H1 (cell line): ENCODE measurements at regions not wholly inside any gene's neighbourhood (a gene's known extent, or its start where the extent isn't known, plus 50 kb on each side); places are given as distances from the start of the nearest gene placed in this dataset.

Experiments used
- CTCF ChIA-PET: fragments of 300-600 bp; sonication (Branson Sonifier 250); formaldehyde crosslinking; loops from one replicate; lab custom pipeline; 2021; ENCODE audit not compliant: partially characterized antibody; lab: Charles Lee
- POLR2A ChIA-PET: fragments of 300-600 bp; sonication (Branson Sonifier 250); formaldehyde crosslinking; loops from one replicate; lab custom pipeline; 2021; ENCODE audit warnings: inconsistent platforms; ENCODE audit not compliant: partially characterized antibody; lab: Charles Lee
- DNase-seq, 2 experiments: peaks; one replicate each; pipeline versions ENCODE4 v3.0.0 to v3.0.0-alpha.2; 2010 to 2022; ENCODE audit warnings: low spot score in 2 of 2, low read depth in 1 of 2, mixed read lengths in 1 of 2
- FAIRE-seq: peaks from 2 replicates; lab custom pipeline; 2011; peaks lifted over from hg19 to GRCh38; lab: Jason Lieb, UNC
- H2AFZ ChIP-seq: 2 replicates; pipeline ENCODE4 v1.8.1; 2012; ENCODE audit warnings: low read length, inconsistent platforms
- H2AK5ac ChIP-seq: 2 replicates; pipeline ENCODE4 v1.6.1; 2013; ENCODE audit warnings: low read depth, low read length
- H2BK120ac ChIP-seq: replicated peaks from 2 replicates; pipeline ENCODE3; 2013; ENCODE audit warnings: low read depth, low read length, inconsistent platforms
- H2BK12ac ChIP-seq: 2 replicates; pipeline ENCODE4 v1.6.1; 2013; ENCODE audit warnings: low read depth, low read length
- H2BK15ac ChIP-seq: 2 replicates; pipeline ENCODE4 v1.6.1; 2013; ENCODE audit warnings: low read length
- H2BK20ac ChIP-seq: 2 replicates; pipeline ENCODE4 v1.6.1; 2013; ENCODE audit warnings: low read length
- H2BK5ac ChIP-seq: 2 replicates; pipeline ENCODE4 v1.6.1; 2013; ENCODE audit warnings: low read depth, low read length
- H3K14ac ChIP-seq: 2 replicates; pipeline ENCODE4 v1.6.1; 2013; ENCODE audit warnings: inconsistent platforms; ENCODE audit not compliant: insufficient read length
- H3K18ac ChIP-seq: 2 replicates; pipeline ENCODE4 v1.6.1; 2013; ENCODE audit warnings: low read length; ENCODE audit errors: extremely low read depth
- H3K23ac ChIP-seq: 2 replicates; pipeline ENCODE4 v1.6.1; 2013; ENCODE audit warnings: inconsistent platforms; ENCODE audit not compliant: insufficient read length
- H3K23me2 ChIP-seq: 2 replicates; pipeline ENCODE4 v1.6.1; 2013; ENCODE audit warnings: low read depth, low read length
- H3K27ac ChIP-seq: 2 replicates; pipeline ENCODE4 v1.6.1; 2011; ENCODE audit warnings: low read depth, low read length, inconsistent platforms
- H3K27me3 ChIP-seq, 4 experiments: replicated peaks in 1 of 4; 1 replicate in 1 of 4; 2 replicates in 3 of 4; pipeline versions ENCODE4 v1.6.1 to v1.8.1; 2011 to 2013; ENCODE audit warnings: low read length in 3 of 4, mild to moderate bottlenecking in 3 of 4, inconsistent platforms in 2 of 4, mixed read lengths in 2 of 4, moderate library complexity in 1 of 4; ENCODE audit not compliant: control insufficient read depth in 3 of 4, insufficient read depth in 3 of 4; ENCODE audit errors: extremely low read depth in 1 of 4
- H3K36me3 ChIP-seq, 4 experiments: 2 replicates each; pipeline versions ENCODE4 v1.6.1 to v1.8.1; 2011 to 2013; ENCODE audit warnings: mild to moderate bottlenecking in 4 of 4, low read length in 3 of 4, moderate library complexity in 2 of 4, control low read depth in 1 of 4, inconsistent platforms in 1 of 4; ENCODE audit not compliant: insufficient read depth in 4 of 4, control insufficient read depth in 2 of 4
- H3K4ac ChIP-seq: replicated peaks from 2 replicates; pipeline ENCODE3; 2013; ENCODE audit warnings: low read length, low read depth, mixed read lengths, inconsistent platforms; ENCODE audit not compliant: insufficient read length
- H3K4me1 ChIP-seq, 4 experiments: replicated peaks in 1 of 4; 1 replicate in 1 of 4; 2 replicates in 3 of 4; pipeline versions ENCODE4 v1.6.1 to v1.8.1; 2011 to 2013; ENCODE audit warnings: low read length in 3 of 4, inconsistent platforms in 2 of 4, mixed read lengths in 1 of 4; ENCODE audit not compliant: insufficient read depth in 4 of 4, control insufficient read depth in 3 of 4
- H3K4me2 ChIP-seq, 2 experiments: 2 replicates each; pipeline versions ENCODE4 v1.6.1 to v1.8.1; 2011 to 2013; ENCODE audit warnings: low read depth in 2 of 2, low read length in 2 of 2, control low read depth in 1 of 2, inconsistent platforms in 1 of 2, mild to moderate bottlenecking in 1 of 2; ENCODE audit not compliant: insufficient read depth in 1 of 2
- H3K4me3 ChIP-seq, 4 experiments: fragments of 200-600, 300-600 bp in 1 of 4; sonication (generic), shearing (Covaris generic), sonication (Bioruptor Twin) in 1 of 4; 2 replicates each; pipeline versions ENCODE4 v1.5.1 to v1.8.1; 2011 to 2016; ENCODE audit warnings: low read length in 4 of 4, low read depth in 3 of 4, control low read depth in 2 of 4, inconsistent platforms in 2 of 4, mild to moderate bottlenecking in 2 of 4, mixed read lengths in 1 of 4, moderate library complexity in 1 of 4; ENCODE audit not compliant: insufficient read depth in 2 of 4; ENCODE audit errors: extremely low read depth in 1 of 4
- H3K56ac ChIP-seq: replicated peaks from 2 replicates; pipeline ENCODE3; 2013; ENCODE audit warnings: low read depth, mild to moderate bottlenecking, mixed read lengths, low read length, inconsistent platforms; ENCODE audit not compliant: insufficient read length
- H3K79me1 ChIP-seq: 2 replicates; pipeline ENCODE4 v1.6.1; 2013; ENCODE audit warnings: low read depth, low read length, control low read depth
- H3K79me2 ChIP-seq, 2 experiments: 2 replicates each; pipeline versions ENCODE4 v1.6.1 to v1.8.1; 2012 to 2013; ENCODE audit warnings: low read length in 2 of 2, mild to moderate bottlenecking in 2 of 2, inconsistent platforms in 1 of 2; ENCODE audit not compliant: insufficient read depth in 2 of 2, control insufficient read depth in 1 of 2
- H3K9ac ChIP-seq, 4 experiments: replicated peaks in 1 of 4; 1 replicate in 1 of 4; 2 replicates in 3 of 4; pipeline versions ENCODE4 v1.6.1 to v1.8.1; 2011 to 2013; ENCODE audit warnings: low read depth in 3 of 4, low read length in 3 of 4, control low read depth in 2 of 4, mild to moderate bottlenecking in 2 of 4, moderate library complexity in 2 of 4, inconsistent platforms in 1 of 4; ENCODE audit errors: extremely low read depth in 1 of 4
- H3K9me3 ChIP-seq, 2 experiments: 2 replicates each; pipeline versions ENCODE4 v1.6.1 to v1.8.1; 2012 to 2013; ENCODE audit warnings: mild to moderate bottlenecking in 2 of 2, moderate library complexity in 2 of 2, control low read depth in 1 of 2, inconsistent platforms in 1 of 2, low read depth in 1 of 2, low read length in 1 of 2, mixed read lengths in 1 of 2; ENCODE audit not compliant: insufficient read depth in 2 of 2
- H4K20me1 ChIP-seq, 2 experiments: replicated peaks in 1 of 2; 2 replicates each; pipeline versions ENCODE3 to v1.8.1; 2011 to 2013; ENCODE audit warnings: inconsistent platforms in 2 of 2, low read length in 2 of 2, mild to moderate bottlenecking in 1 of 2; ENCODE audit not compliant: insufficient read depth in 2 of 2, control insufficient read depth in 1 of 2
- H4K5ac ChIP-seq: 2 replicates; pipeline ENCODE4 v1.6.1; 2013; ENCODE audit warnings: low read length, low read depth, mixed read lengths, inconsistent platforms; ENCODE audit not compliant: insufficient read length
- H4K8ac ChIP-seq: 2 replicates; pipeline ENCODE4 v1.8.0; 2013; ENCODE audit warnings: mild to moderate bottlenecking, moderate library complexity, low read length, inconsistent platforms; ENCODE audit not compliant: insufficient read depth; ENCODE audit errors: extremely low read depth
- H4K91ac ChIP-seq: replicated peaks from 2 replicates; pipeline ENCODE3; 2013; ENCODE audit warnings: low read length, mixed read lengths, inconsistent platforms; ENCODE audit not compliant: insufficient read length
- CEBPB ChIP-seq: IDR thresholded peaks from 2 replicates; pipeline ENCODE4 v1.6.1; 2012; ENCODE audit warnings: low read depth, low read length
- CHD1 ChIP-seq: IDR thresholded peaks from 2 replicates; pipeline ENCODE4 v1.6.1; 2012; ENCODE audit warnings: low read depth, low read length, improper control_type of control experiment
- JUND ChIP-seq: IDR thresholded peaks from 2 replicates; pipeline ENCODE4 v1.6.1; 2011; ENCODE audit warnings: mild to moderate bottlenecking, improper control_type of control experiment, low read length
- KDM4A ChIP-seq: IDR thresholded peaks from one replicate; pipeline ENCODE4 v1.7.1; 2012; ENCODE audit warnings: low read depth, mild to moderate bottlenecking, moderate library complexity, low read length, inconsistent platforms; ENCODE audit not compliant: severe bottlenecking
- PHF8 ChIP-seq: fragments of 200-600 bp; sonication (generic); conservative IDR thresholded peaks from 2 replicates; pipeline ENCODE4 v1.7.1; 2012; ENCODE audit warnings: low read depth, mild to moderate bottlenecking, inconsistent platforms, low read length, moderate library complexity
- RXRA ChIP-seq: IDR thresholded peaks from 2 replicates; pipeline ENCODE4 v1.6.1; 2011; ENCODE audit warnings: low read depth, mild to moderate bottlenecking, low read length, moderate library complexity; ENCODE audit not compliant: insufficient read depth
- SIX5 ChIP-seq: IDR thresholded peaks from 2 replicates; pipeline ENCODE4 v1.6.1; 2011; ENCODE audit warnings: mild to moderate bottlenecking, low read depth, low read length
- SP2 ChIP-seq: IDR thresholded peaks from 2 replicates; pipeline ENCODE4 v1.6.1; 2012; ENCODE audit warnings: mild to moderate bottlenecking, low read length, inconsistent platforms
- ZNF274 ChIP-seq: IDR thresholded peaks from 2 replicates; pipeline ENCODE4 v1.7.0; 2012; ENCODE audit warnings: low read length, borderline replicate concordance; ENCODE audit errors: extremely low read depth
- WGBS, 2 experiments: shearing (Covaris generic) in 1 of 2; methylation state at CpG; one replicate each; pipeline versions ENCODE4 v1.1.6 to v1.1.7; 2013 to 2015; ENCODE audit warnings: low lambda C conversion rate in 2 of 2, mixed read lengths in 2 of 2, inconsistent platforms in 1 of 2, low coverage in 1 of 2, missing lambda C conversion rate in 1 of 2; ENCODE audit not compliant: insufficient replicate concordance in 2 of 2, insufficient coverage in 1 of 2, insufficient read length in 1 of 2; ENCODE audit errors: extremely low coverage in 1 of 2, missing lambda C conversion rate in 1 of 2; 5-methylcytosine and 5-hydroxymethylcytosine counted together
- TF ChIP-seq, protein P1 (sequence below): IDR thresholded peaks from 2 replicates; pipeline ENCODE4 v1.6.1; 2012; ENCODE audit warnings: inconsistent platforms

DNA sequence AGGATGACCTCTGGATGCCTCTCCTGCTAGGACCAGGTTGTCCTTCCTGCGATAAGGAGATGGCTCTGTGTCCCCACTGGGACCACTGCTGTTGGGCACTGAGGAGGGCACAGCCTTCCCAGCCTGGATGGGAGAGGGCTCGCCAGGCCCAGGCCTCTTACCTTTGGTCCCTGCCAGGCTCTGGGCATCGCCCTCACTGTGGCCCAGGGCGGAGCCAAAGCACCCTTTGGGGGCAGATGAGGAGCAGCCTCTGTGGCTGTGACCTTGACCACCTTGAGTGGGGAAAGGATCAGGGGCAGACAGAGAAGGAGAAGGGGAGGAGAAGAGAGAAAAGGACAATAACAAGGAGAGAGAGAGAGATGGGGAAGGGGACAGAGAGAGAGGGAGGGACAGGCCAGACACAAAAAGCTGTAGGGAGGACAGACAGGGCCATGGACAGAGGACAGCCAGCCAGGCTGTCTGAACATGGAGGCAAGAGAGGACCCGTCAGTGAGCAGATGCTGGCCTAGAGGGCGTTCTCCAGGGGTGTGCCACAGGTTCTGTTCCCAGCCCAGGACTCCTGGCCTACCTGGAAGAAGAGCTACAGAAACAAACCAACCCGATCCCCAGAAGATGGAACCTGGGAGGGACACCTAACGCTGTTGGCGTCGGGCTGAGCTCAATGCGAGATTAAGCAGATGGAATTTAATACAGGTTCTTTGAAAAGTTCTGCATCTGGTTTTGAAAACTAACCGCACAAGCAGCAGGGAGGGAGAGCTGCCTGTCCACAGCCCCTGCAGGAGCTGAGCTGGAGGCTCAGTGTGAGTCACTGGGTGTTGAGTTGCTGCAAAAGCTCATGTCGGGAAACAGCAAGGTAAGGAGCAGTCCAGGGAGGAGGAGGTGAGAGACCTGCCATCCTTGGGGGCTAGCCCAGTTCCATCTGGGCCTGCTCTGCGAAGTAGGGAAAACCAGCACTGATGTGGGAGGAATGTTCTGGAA is 262.1 kb downstream of the PTPRU start:
- no peaks in the 10 kb centered on the region for H3K79me2 ChIP-seq
- H2BK15ac ChIP-seq = no peak overlapping the region
- no peaks in the 10 kb centered on the region; the same call in 1 of the 2 replicates for H3K23me2 ChIP-seq
- peak overlapping the region; percentile 47 for H3K4ac ChIP-seq
- H3K4me2 ChIP-seq = no peak overlapping the region
- H3K4me3 ChIP-seq = no peak overlapping the region
- peaks cover 0 to 7% of the 10 kb centered on the region in 2 experiments; a peak in 1 of 4 replicates for H3K9me3 ChIP-seq
- DNase-seq (peak in 1 of 2 experiments; percentile 37), FAIRE-seq (no peak)
- ChIA-PET CTCF (interaction anchor here (0.7 to 1.7 kb wide), 7 partner anchors 8 to 157 kb away, joined by 3 to 6 read pairs (median 4); no protein-coding TSS in a partner anchor), POLR2A (no interaction called here)
- 0 out of 2 replicates have a peak overlapping the region, but pooled peaks have one; percentile 27 for H2BK5ac ChIP-seq
- no peak overlapping the region for H4K5ac ChIP-seq
- H3K18ac ChIP-seq = peak overlapping the region; percentile 80
- H2AFZ ChIP-seq = no peak overlapping the region
- 0 out of 2 replicates have a peak overlapping the region, but pooled peaks have one; percentile 60 for H2BK12ac ChIP-seq
- no peaks in the 10 kb centered on the region for H3K79me1 ChIP-seq
- peak overlapping the region; percentile 52 for H4K91ac ChIP-seq
- H2AK5ac ChIP-seq = no peak overlapping the region
- no peak overlapping the region for H3K27ac ChIP-seq
- H2BK120ac ChIP-seq = peak overlapping the region; percentile 33
- no peak overlapping the region for H3K23ac ChIP-seq
- H2BK20ac ChIP-seq = peak overlapping the region; percentile 10; the same call in 1 of the 2 replicates
- 90% methylated on average over 14 of the region's 14 CpGs; no CpG with 5 or more reads in 1 of the 2 experiments for WGBS, 2 experiments
- no peaks in the 10 kb centered on the region for H4K20me1 ChIP-seq
- TF ChIP-seq RXRA (no peak), SIX5 (no peak), ZNF274 (no peak), CHD1 (no peak), JUND (no peak), CEBPB (no peak), KDM4A (no peak), SP2 (no peak), PHF8 (no peak)
- TF ChIP-seq, protein P1, sequence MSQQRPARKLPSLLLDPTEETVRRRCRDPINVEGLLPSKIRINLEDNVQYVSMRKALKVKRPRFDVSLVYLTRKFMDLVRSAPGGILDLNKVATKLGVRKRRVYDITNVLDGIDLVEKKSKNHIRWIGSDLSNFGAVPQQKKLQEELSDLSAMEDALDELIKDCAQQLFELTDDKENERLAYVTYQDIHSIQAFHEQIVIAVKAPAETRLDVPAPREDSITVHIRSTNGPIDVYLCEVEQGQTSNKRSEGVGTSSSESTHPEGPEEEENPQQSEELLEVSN = no peak
- H3K56ac ChIP-seq = no peak overlapping the region
- no peaks in the 10 kb centered on the region for H3K27me3 ChIP-seq
- peak overlapping the region; percentile 65 for H4K8ac ChIP-seq
- H3K9ac ChIP-seq = no peak overlapping the region
- no peaks in the 10 kb centered on the region for H3K36me3 ChIP-seq
- H3K14ac ChIP-seq = no peak overlapping the region
- peaks cover 7 to 23% (median 12%) of the 10 kb centered on the region in 4 experiments for H3K4me1 ChIP-seq
